Retinal pigment epithelial cell (primary cell): ENCODE measurements at regions not wholly inside any gene's neighbourhood (a gene's known extent, or its start where the extent isn't known, plus 50 kb on each side); places are given as distances from the start of the nearest gene placed in this dataset.

ENCODE experiments used
- DNase-seq: peaks from one replicate; pipeline ENCODE4 v3.0.0-alpha.2; 2010; ENCODE audit warnings: low read depth
- H3K4me3 ChIP-seq: 2 replicates; pipeline ENCODE4 v1.5.1; 2011; ENCODE audit warnings: mild to moderate bottlenecking, low read length, control low read depth, moderate library complexity
- CTCF ChIP-seq: conservative IDR thresholded peaks from 2 replicates; pipeline ENCODE4 v1.5.1; 2011; ENCODE audit warnings: low read depth, low read length, control low read depth, inconsistent platforms

DNA sequence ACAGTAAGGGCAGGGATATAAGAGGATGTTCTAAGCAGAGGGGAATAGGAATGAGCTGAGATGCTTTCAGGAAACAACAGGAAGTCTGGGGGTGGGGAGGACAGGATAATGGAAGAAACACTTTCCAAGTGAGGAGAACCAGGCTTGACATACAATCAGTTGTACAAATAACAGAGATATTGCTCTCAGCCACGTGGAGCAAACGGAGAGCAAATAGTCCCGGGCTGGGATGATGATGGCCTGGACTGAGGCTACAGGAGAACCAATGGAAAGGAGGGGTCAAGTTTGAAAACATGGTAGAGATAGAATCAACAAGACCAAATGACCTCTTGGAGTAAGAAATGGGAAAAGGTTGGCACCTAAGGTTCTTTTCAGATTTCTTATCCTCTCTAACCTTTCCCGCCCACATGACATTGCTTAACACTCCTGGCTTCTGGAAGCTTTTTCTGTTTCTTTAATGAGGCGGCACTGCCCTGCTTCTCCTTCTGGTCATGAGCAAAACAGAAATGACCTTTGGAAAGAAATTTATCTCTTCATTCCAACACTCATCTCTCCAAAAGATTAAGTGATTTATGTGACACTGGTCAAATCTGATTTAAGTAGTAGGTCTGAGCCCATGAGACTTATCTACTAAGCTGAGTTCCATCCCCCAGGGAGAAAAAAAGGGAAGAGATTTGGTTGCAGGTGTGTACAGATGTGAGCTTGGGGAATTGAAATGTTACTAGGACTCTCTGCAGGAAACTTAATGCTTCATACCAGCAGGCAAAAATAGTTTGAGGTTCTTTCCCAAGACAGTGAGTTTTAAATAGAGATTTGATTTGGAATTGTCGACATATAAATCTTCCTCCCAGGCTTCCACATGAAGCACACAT, 442.9 kb upstream of the HNRNPA3 start:
- DNase-seq: no peak
- no peak overlapping the region for H3K4me3 ChIP-seq
- no peak for TF ChIP-seq CTCF

- DNase-seq: no peak
- H3K4me3 ChIP-seq: no peak overlapping the region
- TF ChIP-seq CTCF: no peak
Measured at GRCh38 chr2:176772816-176773215, 439.8 kb upstream of the HNRNPA3 start.

GRCh38 chr2:176774766-176775451, 437.7 kb upstream of the HNRNPA3 start:
- DNase-seq: no peak
- TF ChIP-seq CTCF: no peak
- H3K4me3 ChIP-seq: no peak overlapping the region

- DNase-seq: no peak
- no peak overlapping the region for H3K4me3 ChIP-seq
- TF ChIP-seq CTCF: no peak
Measured at GRCh38 chr2:176777262-176777661, 435.3 kb upstream of the HNRNPA3 start.

DNA sequence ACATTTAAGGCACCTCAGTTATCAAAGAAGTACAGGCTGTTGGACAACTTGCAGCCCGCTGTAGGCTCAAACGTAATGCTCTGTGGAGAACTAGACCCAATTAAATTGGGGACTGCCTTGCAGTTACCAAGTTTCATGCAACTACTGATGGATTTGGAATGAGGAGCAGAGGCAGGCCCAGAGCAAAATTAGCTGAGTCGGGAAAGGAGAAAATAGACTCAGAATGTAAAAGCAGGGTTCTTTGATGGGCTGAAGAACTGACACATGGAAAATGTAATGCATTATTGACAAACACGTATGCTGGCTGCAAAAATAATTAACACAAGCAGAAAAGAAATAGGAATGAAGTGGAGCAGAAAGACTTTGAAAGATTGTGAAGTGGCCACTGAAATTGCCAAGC, 432.7 kb upstream of the HNRNPA3 start:
- no peak for DNase-seq
- H3K4me3 ChIP-seq: no peak overlapping the region
- no peak for TF ChIP-seq CTCF

DNA sequence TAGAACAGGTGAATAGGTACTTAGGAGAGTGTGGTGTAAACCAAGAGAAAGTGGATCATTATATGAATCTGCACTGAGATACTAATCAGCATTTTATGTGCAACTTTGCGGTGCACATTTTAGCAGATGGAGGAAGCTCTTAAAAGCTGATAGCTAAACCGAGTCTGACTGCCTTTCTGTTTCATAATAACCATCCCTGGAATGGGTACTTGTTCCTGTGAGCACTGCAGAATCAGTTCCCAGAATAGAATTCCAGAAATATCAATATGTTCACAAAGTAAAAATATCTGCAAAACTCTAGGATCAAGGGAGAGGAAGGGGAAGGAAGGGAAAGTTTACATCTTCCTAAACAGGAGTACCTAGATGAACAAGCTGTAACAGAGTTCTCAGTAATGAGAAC, 432.2 kb upstream of the HNRNPA3 start:
- TF ChIP-seq CTCF: no peak
- no peak for DNase-seq
- H3K4me3 ChIP-seq: no peak overlapping the region
